Spleen (tissue), 11 donors: ENCODE measurements at regions not wholly inside any gene's neighbourhood (a gene's known extent, or its start where the extent isn't known, plus 50 kb on each side); places are given as distances from the start of the nearest gene placed in this dataset.

Experiments
- DNase-seq: peaks from one replicate; pipeline ENCODE4 v3.0.0-alpha.2; 2020
- H3K27ac ChIP-seq, 8 donors: fragments of 200-600 bp; sonication (generic) in 7 of 8; 1 replicate in 4 of 8; 2 replicates in 4 of 8; pipeline versions ENCODE4 v1.5.0 to v1.8.0; 2016 to 2021; ENCODE audit warnings: inconsistent platforms in 4 of 8, mild to moderate bottlenecking in 4 of 8, moderate library complexity in 1 of 8
- H3K27me3 ChIP-seq, 7 donors: fragments of 200-600 bp; sonication (generic) in 6 of 7; replicated peaks in 1 of 7; 1 replicate in 4 of 7; 2 replicates in 3 of 7; pipeline versions ENCODE4 v1.5.0 to v1.8.0; 2016 to 2021; ENCODE audit warnings: inconsistent platforms in 3 of 7, mild to moderate bottlenecking in 1 of 7
- H3K36me3 ChIP-seq, 6 donors: fragments of 200-600 bp; sonication (generic) in 5 of 6; 1 replicate in 4 of 6; 2 replicates in 2 of 6; pipeline versions ENCODE4 v1.5.0 to v1.8.0; 2016 to 2021; ENCODE audit warnings: inconsistent platforms in 2 of 6
- H3K4me1 ChIP-seq, 6 donors: fragments of 200-600 bp; sonication (generic) in 5 of 6; 1 replicate in 3 of 6; 2 replicates in 3 of 6; pipeline versions ENCODE4 v1.5.0 to v1.8.0; 2016 to 2021; ENCODE audit warnings: inconsistent platforms in 3 of 6
- H3K4me3 ChIP-seq, 8 donors: fragments of 200-600 bp; sonication (generic) in 7 of 8; 1 replicate in 4 of 8; 2 replicates in 4 of 8; pipeline versions ENCODE4 v1.5.0 to v1.8.0; 2016 to 2021; ENCODE audit warnings: inconsistent platforms in 4 of 8, mild to moderate bottlenecking in 4 of 8, moderate library complexity in 2 of 8
- H3K9me3 ChIP-seq, 8 donors: fragments of 200-600 bp; sonication (generic) in 7 of 8; 1 replicate in 4 of 8; 2 replicates in 4 of 8; pipeline versions ENCODE4 v1.5.0 to v1.8.0; 2016 to 2021; ENCODE audit warnings: inconsistent platforms in 4 of 8
- POLR2A ChIP-seq, 3 donors: fragments of 450-650 bp; IDR thresholded peaks; one replicate each; pipeline ENCODE4 v1.5.1; 2017; ENCODE audit warnings: antibody characterized with exemption in 3 of 3, mild to moderate bottlenecking in 1 of 3
- POLR2AphosphoS5 ChIP-seq, 3 donors: sonication (generic); formaldehyde crosslinking; IDR thresholded peaks; one replicate each; pipeline ENCODE4 v1.5.1; 2017; ENCODE audit warnings: antibody characterized with exemption in 3 of 3
- WGBS, 5 donors: extraction: QIAGEN DNeasy Blood & Tissue Kit in 3 of 5; methylation state at CpG; one replicate each; pipeline versions ENCODE4 v1.1.5 to v1.1.7; 2013 to 2018; 5-methylcytosine and 5-hydroxymethylcytosine counted together
- intact Hi-C: fragments of 100-400 bp; cut with DNase I; formaldehyde crosslinking; loops from one replicate; pipeline ENCODE4 v1.15.0; 2023; ENCODE audit warnings: low total_unique reads
- TF ChIP-seq, protein P1 (sequence below), 11 experiments: fragments of 200-600 bp in 7 of 11; fragments of 450-650 bp in 4 of 11; sonication (generic) in 4 of 11; IDR thresholded peaks in 8 of 11; conservative IDR thresholded peaks in 3 of 11; 1 replicate in 7 of 11; 2 replicates in 4 of 11; pipeline versions ENCODE4 v1.4.0 to v1.8.0; 2016 to 2021; ENCODE audit warnings: antibody characterized with exemption in 11 of 11, inconsistent platforms in 4 of 11, mild to moderate bottlenecking in 1 of 11
- donor health status: healthy with polysubstance abuse.
- donor health status: DM: no; HTN: no; CAD: no; lungs with moderate emphysema.
- donor health status: DM: no; HTN: no; CAD: no.
- donor health status: Bipolar disorder and iron deficiency.
- donor health status: healthy.
- donor health status: DM: no; HTN: no; CAD: no.
- donor health status: DM: yes; HTN: yes; CAD: no.

- Histone ChIP-seq H3K27me3 (no peaks in the 10 kb centered on the region), H3K4me1 (peaks cover 0 to 47% (median 14%) of the 10 kb centered on the region in 6 donors), H3K36me3 (peaks cover 0 to 14% (median 0%) of the 10 kb centered on the region in 6 donors), H3K4me3 (no peak overlapping the region), H3K27ac (no peak overlapping the region), H3K9me3 (no peaks in the 10 kb centered on the region)
- TF ChIP-seq, protein P1, sequence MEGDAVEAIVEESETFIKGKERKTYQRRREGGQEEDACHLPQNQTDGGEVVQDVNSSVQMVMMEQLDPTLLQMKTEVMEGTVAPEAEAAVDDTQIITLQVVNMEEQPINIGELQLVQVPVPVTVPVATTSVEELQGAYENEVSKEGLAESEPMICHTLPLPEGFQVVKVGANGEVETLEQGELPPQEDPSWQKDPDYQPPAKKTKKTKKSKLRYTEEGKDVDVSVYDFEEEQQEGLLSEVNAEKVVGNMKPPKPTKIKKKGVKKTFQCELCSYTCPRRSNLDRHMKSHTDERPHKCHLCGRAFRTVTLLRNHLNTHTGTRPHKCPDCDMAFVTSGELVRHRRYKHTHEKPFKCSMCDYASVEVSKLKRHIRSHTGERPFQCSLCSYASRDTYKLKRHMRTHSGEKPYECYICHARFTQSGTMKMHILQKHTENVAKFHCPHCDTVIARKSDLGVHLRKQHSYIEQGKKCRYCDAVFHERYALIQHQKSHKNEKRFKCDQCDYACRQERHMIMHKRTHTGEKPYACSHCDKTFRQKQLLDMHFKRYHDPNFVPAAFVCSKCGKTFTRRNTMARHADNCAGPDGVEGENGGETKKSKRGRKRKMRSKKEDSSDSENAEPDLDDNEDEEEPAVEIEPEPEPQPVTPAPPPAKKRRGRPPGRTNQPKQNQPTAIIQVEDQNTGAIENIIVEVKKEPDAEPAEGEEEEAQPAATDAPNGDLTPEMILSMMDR (IDR thresholded peaks at IDR 0.05 in 8 of 11, conservative IDR thresholded peaks at IDR 0.05 in 3 of 11): no peak
- TF ChIP-seq POLR2A (IDR thresholded peaks at IDR 0.05): no peak
- TF ChIP-seq POLR2AphosphoS5 (IDR thresholded peaks at IDR 0.05): no peak
- 78 to 89% (median 86%) methylated on average over 7 of the region's 7 CpGs for WGBS, 5 donors
- intact Hi-C loops: no loop called here
- no peak for DNase-seq
These were observed 194.1 kb downstream of the KLF12 start for GRCh38 chr13:73940098-73940497.

- WGBS, 5 donors: 68 to 84% (median 79%) methylated on average over 1 of the region's 1 CpG
- H3K36me3 ChIP-seq: peaks cover 0 to 14% (median 0%) of the 10 kb centered on the region in 6 donors
- H3K27ac ChIP-seq: no peak overlapping the region
- no peak for TF ChIP-seq POLR2AphosphoS5 (IDR thresholded peaks at IDR 0.05)
- TF ChIP-seq, protein P1 (IDR thresholded peaks at IDR 0.05 in 8 of 11, conservative IDR thresholded peaks at IDR 0.05 in 3 of 11): no peak
- no peak for TF ChIP-seq POLR2A (IDR thresholded peaks at IDR 0.05)
- intact Hi-C loops: no loop called here
- H3K4me3 ChIP-seq: no peak overlapping the region
- H3K4me1 ChIP-seq: peaks cover 0 to 44% (median 14%) of the 10 kb centered on the region in 6 donors
- no peaks in the 10 kb centered on the region for H3K9me3 ChIP-seq
- no peaks in the 10 kb centered on the region for H3K27me3 ChIP-seq
- no peak for DNase-seq
These were observed 194.6 kb downstream of the KLF12 start for GRCh38 chr13:73939603-73940002.

DNA sequence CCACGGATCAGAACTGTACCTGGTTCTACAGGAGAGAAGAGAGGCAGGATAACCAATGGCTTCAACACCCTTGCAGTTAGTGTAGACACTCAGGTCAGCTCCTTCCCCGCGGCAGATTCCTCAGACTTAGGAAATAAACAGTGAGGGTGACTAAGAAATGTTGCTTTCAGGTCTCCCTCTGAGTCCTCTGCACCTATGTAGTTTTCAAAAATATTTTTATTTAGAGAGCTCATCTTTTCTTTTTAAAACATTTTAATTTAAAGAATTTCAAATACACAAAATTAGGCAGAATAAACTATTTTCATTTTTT is 195.2 kb downstream of the KLF12 start:
- intact Hi-C loops: no loop called here
- no peak for DNase-seq
- H3K27me3 ChIP-seq: no peaks in the 10 kb centered on the region
- no peak overlapping the region for H3K27ac ChIP-seq
- peaks cover 0 to 14% (median 0%) of the 10 kb centered on the region in 6 donors for H3K36me3 ChIP-seq
- WGBS, 5 donors: 92 to 99% (median 94%) methylated on average over 3 of the region's 3 CpGs
- TF ChIP-seq POLR2AphosphoS5 (IDR thresholded peaks at IDR 0.05) (no peak), POLR2A (IDR thresholded peaks at IDR 0.05) (no peak)
- TF ChIP-seq, protein P1 (IDR thresholded peaks at IDR 0.05 in 8 of 11, conservative IDR thresholded peaks at IDR 0.05 in 3 of 11): no peak
- peaks cover 0 to 48% (median 12%) of the 10 kb centered on the region in 6 donors for H3K4me1 ChIP-seq
- no peaks in the 10 kb centered on the region for H3K9me3 ChIP-seq
- H3K4me3 ChIP-seq: no peak overlapping the region

DNA sequence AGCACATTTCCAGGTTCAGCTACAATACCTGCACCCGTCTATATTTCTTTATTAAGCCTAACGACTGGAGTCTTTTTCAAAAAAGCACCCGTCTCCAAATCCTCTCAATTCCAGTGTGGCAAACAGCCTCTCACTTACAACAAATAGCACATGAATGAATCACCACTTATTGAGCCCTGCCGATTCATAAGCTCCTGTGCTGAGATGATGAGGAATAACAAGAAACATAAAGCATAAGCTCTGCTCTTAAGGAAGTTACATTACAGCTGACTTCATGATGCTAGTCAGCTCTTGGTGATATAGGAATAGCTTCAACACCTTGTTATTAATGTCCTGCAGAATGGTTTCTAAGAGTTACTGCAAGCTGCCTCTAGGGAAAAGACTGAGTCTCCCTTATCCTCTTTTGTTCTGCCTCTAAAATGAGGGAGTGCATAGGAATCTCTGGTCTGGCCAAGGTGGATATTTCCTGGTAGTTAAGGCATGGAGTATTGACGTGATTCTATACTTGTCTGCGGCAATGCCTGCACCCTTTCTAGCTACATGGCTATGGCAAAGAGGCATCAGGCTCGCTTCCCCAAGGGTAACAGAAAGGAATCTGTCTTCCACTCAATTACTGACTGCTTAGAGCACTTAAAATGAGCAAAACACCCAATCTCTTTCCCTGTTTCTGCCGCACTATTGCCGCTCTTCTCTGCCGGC is 195.7 kb downstream of the KLF12 start:
- TF ChIP-seq, protein P1 (IDR thresholded peaks at IDR 0.05 in 8 of 11, conservative IDR thresholded peaks at IDR 0.05 in 3 of 11): no peak
- TF ChIP-seq POLR2A (IDR thresholded peaks at IDR 0.05) (no peak), POLR2AphosphoS5 (IDR thresholded peaks at IDR 0.05) (no peak)
- WGBS, 5 donors: 88 to 95% (median 92%) methylated on average over 10 of the region's 10 CpGs
- no peak for DNase-seq
- H3K36me3 ChIP-seq: peaks cover 0 to 14% (median 0%) of the 10 kb centered on the region in 6 donors
- no peaks in the 10 kb centered on the region for H3K27me3 ChIP-seq
- intact Hi-C loops: no loop called here
- H3K27ac ChIP-seq: no peak overlapping the region
- H3K9me3 ChIP-seq: no peaks in the 10 kb centered on the region
- H3K4me1 ChIP-seq: peaks cover 0 to 45% (median 7%) of the 10 kb centered on the region in 6 donors
- no peak overlapping the region for H3K4me3 ChIP-seq
